ACHN (cell line): ENCODE measurements at regions not wholly inside any gene's neighbourhood (a gene's known extent, or its start where the extent isn't known, plus 50 kb on each side); places are given as distances from the start of the nearest gene placed in this dataset.

Source experiments
- DNase-seq: peaks from one replicate; pipeline ENCODE4 v3.0.0-alpha.2; 2015
- in situ Hi-C: cut with HindIII; loops from 2 replicates; pipeline ENCODE4 v1.10.0; 2017; ENCODE audit warnings: low sequenced_read_pairs, low pct_ligation_motif_present, low pct_unique_long_range_greater_than_20kb

- in situ Hi-C loops = no loop called here
Observed at GRCh38 chr18:50444539-50444938, 69.7 kb downstream of the SKA1 start.

GRCh38 chr18:50446629-50447028 is 71.8 kb downstream of the SKA1 start:
- in situ Hi-C loops = no loop called here
- no peak for DNase-seq

More at GRCh38 chr18:50444539-50444938, 69.7 kb downstream of the SKA1 start:
- DNase-seq = no peak

GRCh38 chr18:50447102-50447741 is 72.4 kb downstream of the SKA1 start:
- DNase-seq = no peak
- in situ Hi-C loops = no loop called here

GRCh38 chr18:50447952-50448351 is 73.1 kb downstream of the SKA1 start:
- in situ Hi-C loops = no loop called here
- DNase-seq = no peak

GRCh38 chr18:50451100-50451842 is 76.4 kb downstream of the SKA1 start:
- in situ Hi-C loops = no loop called here
- no peak for DNase-seq

GRCh38 chr18:50453014-50453680 is 78.3 kb downstream of the SKA1 start:
- DNase-seq = no peak
- in situ Hi-C loops = no loop called here

- no peak for DNase-seq
- in situ Hi-C loops = no loop called here
Observed at GRCh38 chr18:50453732-50454131, 78.9 kb downstream of the SKA1 start.

GRCh38 chr18:50454387-50454988 is 79.6 kb downstream of the SKA1 start:
- in situ Hi-C loops = no loop called here
- no peak for DNase-seq

- no peak for DNase-seq
- in situ Hi-C loops = no loop called here
Observed at GRCh38 chr18:50456285-50456684, 81.4 kb downstream of the SKA1 start.

- in situ Hi-C loops = no loop called here
- no peak for DNase-seq
Observed at GRCh38 chr18:50457639-50458038, 82.8 kb downstream of the SKA1 start.

GRCh38 chr18:50458366-50458765 is 83.5 kb downstream of the SKA1 start:
- in situ Hi-C loops = no loop called here

GRCh38 chr18:50458796-50459195 is 84.0 kb downstream of the SKA1 start:
- no peak for DNase-seq
- in situ Hi-C loops = no loop called here

More at GRCh38 chr18:50458366-50458765, 83.5 kb downstream of the SKA1 start:
- DNase-seq = no peak

- in situ Hi-C loops = no loop called here
- DNase-seq = no peak
Observed at GRCh38 chr18:50460062-50460461, 85.2 kb downstream of the SKA1 start.

GRCh38 chr18:50460716-50461115 is 85.9 kb downstream of the SKA1 start:
- in situ Hi-C loops = no loop called here
- DNase-seq = no peak

- in situ Hi-C loops = no loop called here
- no peak for DNase-seq
Observed at GRCh38 chr18:50461251-50461650, 86.4 kb downstream of the SKA1 start.

GRCh38 chr18:50465211-50466153 is 90.6 kb downstream of the SKA1 start:
- in situ Hi-C loops = no loop called here
- no peak for DNase-seq

- DNase-seq = no peak
- in situ Hi-C loops = no loop called here
Observed at GRCh38 chr18:50466634-50467033, 91.8 kb downstream of the SKA1 start.

GRCh38 chr18:50468807-50469206 is 91.1 kb upstream of the MAPK4 start:
- DNase-seq = no peak
- in situ Hi-C loops = no loop called here
